K562 (cell line): ENCODE measurements at regions not wholly inside any gene's neighbourhood (a gene's known extent, or its start where the extent isn't known, plus 50 kb on each side); places are given as distances from the start of the nearest gene placed in this dataset.

ENCODE experiments used
- ATAC-seq: fragments of 200-7000 bp; cut with Tn5 transposase; 3 replicates; pipeline ENCODE4 v1.9.1; 2020; ENCODE audit warnings: moderate library complexity
- BruUV-seq: library from RNA; stranded (reverse); fragments of 400-500 nt; replicated peaks from 2 replicates; lab custom pipeline; 2021; lab: Mats Ljungman, UMichigan
- CTCF ChIA-PET: fragments of 300-600 bp; formaldehyde crosslinking; extraction: SDS; loops from one replicate; lab custom pipeline; 2021; ENCODE audit warnings: low intra/inter-chr PET ratio; lab: Yijun Ruan, JAX
- POLR2A ChIA-PET: fragments of 300-600, 350-650 bp; sonication (Branson Sonifier 250); formaldehyde crosslinking; extraction: SDS; loops from one replicate; lab custom pipeline; 2021; ENCODE audit warnings: antibody characterized with exemption, inconsistent platforms; lab: Yijun Ruan, JAX
- DNase-seq, 4 experiments: peaks; one replicate each; pipeline versions ENCODE4 v3.0.0 to v3.0.0-alpha.2; 2011 to 2018; ENCODE audit warnings: low spot score in 3 of 4, mixed read lengths in 3 of 4; ENCODE audit errors: extremely low read depth in 1 of 4
- FAIRE-seq: peaks from 2 replicates; lab custom pipeline; 2011; peaks lifted over from hg19 to GRCh38; lab: Jason Lieb, UNC
- H2AFZ ChIP-seq: 2 replicates; pipeline ENCODE4 v1.6.0; 2011; ENCODE audit warnings: low read depth, low read length, control low read depth, inconsistent platforms
- H3K27ac ChIP-seq: fragments of 200-600 bp; 3 replicates; pipeline ENCODE4 v1.8.0; 2011; ENCODE audit warnings: low read depth, mild to moderate bottlenecking, control low read depth, inconsistent platforms, low read length, moderate library complexity, mixed read lengths; ENCODE audit errors: extremely low read depth
- H3K27me3 ChIP-seq, 2 experiments: fragments of 300-600 bp in 1 of 2; 2 replicates in 1 of 2; 3 replicates in 1 of 2; pipeline versions ENCODE4 v1.6.0 to v1.8.0; 2011; ENCODE audit warnings: inconsistent platforms in 2 of 2, low read length in 2 of 2, mild to moderate bottlenecking in 1 of 2, mixed read lengths in 1 of 2, moderate library complexity in 1 of 2; ENCODE audit not compliant: control insufficient read depth in 2 of 2, insufficient read depth in 2 of 2
- H3K36me3 ChIP-seq: fragments of 300-600 bp; 3 replicates; pipeline ENCODE4 v1.8.0; 2011; ENCODE audit warnings: mild to moderate bottlenecking, low read length, inconsistent platforms; ENCODE audit not compliant: control insufficient read depth, insufficient read depth
- H3K4me1 ChIP-seq, 2 experiments: fragments of 200-600 bp in 1 of 2; replicated peaks in 1 of 2; 2 replicates in 1 of 2; 3 replicates in 1 of 2; pipeline versions ENCODE4 v1.5.1 to v1.8.0; 2011; ENCODE audit warnings: inconsistent platforms in 2 of 2, low read length in 2 of 2, mild to moderate bottlenecking in 1 of 2, mixed read lengths in 1 of 2, moderate library complexity in 1 of 2; ENCODE audit not compliant: control insufficient read depth in 2 of 2, insufficient read depth in 2 of 2
- H3K4me2 ChIP-seq: 2 replicates; pipeline ENCODE4 v1.6.1; 2011; ENCODE audit warnings: low read length, control low read depth, inconsistent platforms, mixed read lengths; ENCODE audit not compliant: insufficient read depth
- H3K4me3 ChIP-seq: fragments of 200-600 bp; sonication (generic), shearing (Covaris generic); 2 replicates; pipeline ENCODE4 v1.5.1; 2016; ENCODE audit warnings: control low read depth, inconsistent platforms
- H3K79me2 ChIP-seq: fragments of 200-600 bp; 3 replicates; pipeline ENCODE4 v1.8.0; 2011; ENCODE audit warnings: low read length, inconsistent platforms; ENCODE audit not compliant: control insufficient read depth, insufficient read depth
- H3K9ac ChIP-seq, 2 experiments: 2 replicates each; pipeline versions ENCODE4 v1.6.0 to v1.6.1; 2011; ENCODE audit warnings: low read depth in 2 of 2, low read length in 2 of 2, control low read depth in 1 of 2, inconsistent platforms in 1 of 2, mild to moderate bottlenecking in 1 of 2, mixed read lengths in 1 of 2; ENCODE audit not compliant: insufficient read depth in 1 of 2
- H3K9me1 ChIP-seq: one replicate; pipeline ENCODE4 v1.6.0; 2011; ENCODE audit warnings: inconsistent platforms, mild to moderate bottlenecking, low read length, moderate library complexity; ENCODE audit not compliant: control insufficient read depth, insufficient read depth
- H3K9me3 ChIP-seq: replicated peaks from 2 replicates; pipeline ENCODE4 v1.5.1; 2011; ENCODE audit warnings: low read depth, low read length, inconsistent platforms; ENCODE audit not compliant: control insufficient read depth, insufficient read depth
- H4K20me1 ChIP-seq: replicated peaks from 2 replicates; pipeline ENCODE4 v1.6.1; 2011; ENCODE audit warnings: low read length, inconsistent platforms, mixed read lengths; ENCODE audit not compliant: control insufficient read depth, insufficient read depth
- ELF1 ChIP-seq: fragments of 200-800 bp; sonication (Bioruptor generic); IDR thresholded peaks from 2 replicates; pipeline ENCODE4 v1.6.1; 2016; ENCODE audit warnings: missing genetic modification characterization, missing compliant biosample characterization
- ETV6 ChIP-seq, 3 experiments: fragments of 150-350 bp in 1 of 3; sonication (generic) in 1 of 3; formaldehyde crosslinking in 1 of 3; IDR thresholded peaks; 2 replicates each; pipeline versions ENCODE4 v1.6.1 to v1.8.0; 2014 to 2022; ENCODE audit warnings: borderline replicate concordance in 2 of 3, low read depth in 2 of 3, antibody characterized with exemption in 1 of 3, low read length in 1 of 3, mild to moderate bottlenecking in 1 of 3, missing genetic modification reagents in 1 of 3
- IRF2 ChIP-seq: sonication (generic); formaldehyde crosslinking; IDR thresholded peaks from 2 replicates; pipeline ENCODE4 v1.8.1; 2022; ENCODE audit warnings: mild to moderate bottlenecking, missing genetic modification reagents
- MCM2 ChIP-seq: fragments of 450-650 bp; IDR thresholded peaks from 2 replicates; pipeline ENCODE4 v1.6.1; 2017; ENCODE audit warnings: low read depth, mild to moderate bottlenecking
- MTA3 ChIP-seq: fragments of 450-650 bp; formaldehyde crosslinking; IDR thresholded peaks from 2 replicates; pipeline ENCODE4 v1.6.1; 2017; ENCODE audit warnings: mild to moderate bottlenecking, borderline replicate concordance
- NFE2 ChIP-seq: IDR thresholded peaks from 2 replicates; pipeline ENCODE4 v1.6.1; 2014; ENCODE audit warnings: antibody characterized with exemption, low read depth
- WGBS: fragments of 100-300 bp; shearing (Covaris generic); methylation state at CpG from one replicate; pipeline ENCODE4 v1.1.6; 2016; ENCODE audit warnings: low coverage, mixed read lengths; ENCODE audit not compliant: insufficient coverage; ENCODE audit errors: missing lambda C conversion rate; 5-methylcytosine and 5-hydroxymethylcytosine counted together
- in situ Hi-C: fragments of 300-500 bp; cut with MboI; formaldehyde crosslinking; loops from 4 replicates; pipeline ENCODE4 v1.15.0; 2018; ENCODE audit warnings: inconsistent platforms, mixed read lengths
- intact Hi-C: fragments of 100-400 bp; cut with micrococcal nuclease; formaldehyde crosslinking; loops from 2 replicates; pipeline ENCODE4 v1.14.2; 2022
- TF ChIP-seq, protein P1 (sequence below): IDR thresholded peaks from 2 replicates; pipeline ENCODE4 v1.6.1; 2014; ENCODE audit warnings: antibody characterized with exemption

DNA sequence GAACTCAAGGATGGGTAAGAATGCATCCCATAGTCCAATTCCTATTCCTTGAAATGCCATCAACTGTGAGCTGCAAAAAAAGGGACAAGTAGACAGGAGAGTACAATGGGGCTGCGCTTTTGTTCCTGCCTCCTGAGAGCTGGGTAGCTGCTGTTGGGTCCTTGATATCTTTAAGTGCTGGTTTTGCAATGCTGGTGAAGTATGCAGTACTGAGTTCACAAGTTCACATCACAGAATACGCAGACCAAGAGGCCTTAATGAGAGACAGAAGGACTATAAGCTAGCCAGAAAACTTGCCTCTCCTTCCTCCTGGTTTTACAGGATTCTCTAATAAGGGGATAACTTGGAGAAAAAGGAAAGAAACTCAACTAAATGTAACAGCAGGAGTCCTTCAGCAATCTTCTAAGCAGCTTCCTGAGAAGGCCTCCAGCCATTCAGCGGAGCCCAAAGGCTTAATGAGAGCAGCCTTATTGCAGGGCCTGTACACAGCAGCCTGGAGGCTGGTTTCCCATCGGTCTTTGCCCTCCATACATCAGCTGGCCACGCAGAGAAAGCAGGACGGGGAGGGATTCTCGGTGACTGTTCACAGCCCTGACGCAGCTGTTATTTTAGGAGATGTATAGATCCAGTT lies 293.1 kb downstream of the CDCA7 start:
- ChIA-PET CTCF (no interaction called here), POLR2A (interaction anchor here (1.2 kb wide), 1 partner anchor 22 kb away, joined by 3 read pairs; no protein-coding TSS in a partner anchor)
- no peaks in the 10 kb centered on the region for H3K4me1 ChIP-seq
- no peaks in the 10 kb centered on the region for H3K36me3 ChIP-seq
- BruUV-seq: no TSS peak
- no peak for DNase-seq
- no peak overlapping the region for H3K4me2 ChIP-seq
- no peak for ATAC-seq
- H4K20me1 ChIP-seq: no peaks in the 10 kb centered on the region
- no peak overlapping the region for H3K9ac ChIP-seq
- no peaks in the 10 kb centered on the region for H3K9me3 ChIP-seq
- peaks cover 0 to 5% of the 10 kb centered on the region in 2 experiments; a peak in 2 of 5 replicates for H3K27me3 ChIP-seq
- no peak overlapping the region for H3K4me3 ChIP-seq
- WGBS: 2% methylated on average over 8 of the region's 8 CpGs
- TF ChIP-seq MCM2 (no peak), ETV6 (IDR thresholded peaks at IDR 0.05; ENCODE audit: borderline replicate concordance in 1 of 2, low read depth in 2 of 2, low read length in 1 of 2) (no peak), ETV6 (CRISPR knock-in tag; IDR thresholded peaks at IDR 0.05; ENCODE audit: borderline replicate concordance) (no peak), IRF2 (CRISPR knock-in tag) (no peak), ELF1 (no peak), MTA3 (no peak), NFE2 (no peak)
- TF ChIP-seq, protein P1, sequence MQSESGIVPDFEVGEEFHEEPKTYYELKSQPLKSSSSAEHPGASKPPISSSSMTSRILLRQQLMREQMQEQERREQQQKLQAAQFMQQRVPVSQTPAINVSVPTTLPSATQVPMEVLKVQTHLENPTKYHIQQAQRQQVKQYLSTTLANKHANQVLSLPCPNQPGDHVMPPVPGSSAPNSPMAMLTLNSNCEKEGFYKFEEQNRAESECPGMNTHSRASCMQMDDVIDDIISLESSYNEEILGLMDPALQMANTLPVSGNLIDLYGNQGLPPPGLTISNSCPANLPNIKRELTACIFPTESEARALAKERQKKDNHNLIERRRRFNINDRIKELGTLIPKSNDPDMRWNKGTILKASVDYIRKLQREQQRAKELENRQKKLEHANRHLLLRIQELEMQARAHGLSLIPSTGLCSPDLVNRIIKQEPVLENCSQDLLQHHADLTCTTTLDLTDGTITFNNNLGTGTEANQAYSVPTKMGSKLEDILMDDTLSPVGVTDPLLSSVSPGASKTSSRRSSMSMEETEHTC: no peak
- intact Hi-C loops (no loop called here), in situ Hi-C loops (no loop called here)
- no peak overlapping the region for H3K27ac ChIP-seq
- H2AFZ ChIP-seq: no peak overlapping the region
- no peak for FAIRE-seq
- no peaks in the 10 kb centered on the region for H3K79me2 ChIP-seq
- H3K9me1 ChIP-seq: no peaks in the 10 kb centered on the region
